HL-60 (cell line): ENCODE measurements at regions not wholly inside any gene's neighbourhood (a gene's known extent, or its start where the extent isn't known, plus 50 kb on each side); places are given as distances from the start of the nearest gene placed in this dataset.

Experiments used
- DNase-seq, 2 experiments: peaks; one replicate each; pipeline ENCODE4 v3.0.0-alpha.2; 2010 to 2020; ENCODE audit warnings: low read depth in 1 of 2, low spot score in 1 of 2
- H3K27ac ChIP-seq: fragments of 250-450 bp; sonication (Bioruptor Pico); replicated peaks from 2 replicates; pipeline ENCODE4 v1.5.1; 2020; ENCODE audit warnings: mild to moderate bottlenecking, moderate library complexity
- H3K27me3 ChIP-seq: fragments of 250-450 bp; sonication (Bioruptor Pico); 2 replicates; pipeline ENCODE4 v1.5.1; 2021; ENCODE audit warnings: mild to moderate bottlenecking, moderate library complexity; ENCODE audit not compliant: insufficient read depth, poor library complexity, severe bottlenecking
- H3K4me3 ChIP-seq: replicated peaks from 2 replicates; pipeline ENCODE4 v1.5.1; 2011; ENCODE audit warnings: mild to moderate bottlenecking, control low read depth, low read length; ENCODE audit not compliant: insufficient read depth
- GABPA ChIP-seq: IDR thresholded peaks from 2 replicates; pipeline ENCODE4 v1.6.1; 2012; ENCODE audit warnings: low read depth
- POLR2AphosphoS5 ChIP-seq: IDR thresholded peaks from 2 replicates; pipeline ENCODE4 v1.6.1; 2012; ENCODE audit warnings: low read depth
- SPI1 ChIP-seq: IDR thresholded peaks from 2 replicates; pipeline ENCODE4 v1.6.1; 2012; ENCODE audit warnings: low read depth, mild to moderate bottlenecking, borderline replicate concordance
- TF ChIP-seq, protein P1 (sequence below): IDR thresholded peaks from one replicate; pipeline ENCODE4 v1.5.1; 2011; ENCODE audit warnings: low read length, control low read depth, inconsistent platforms; ENCODE audit not compliant: insufficient read depth
- TF ChIP-seq, protein P2 (sequence below): IDR thresholded peaks from 2 replicates; pipeline ENCODE4 v1.6.1; 2012; ENCODE audit warnings: low read depth; ENCODE audit not compliant: insufficient replicate concordance

DNA sequence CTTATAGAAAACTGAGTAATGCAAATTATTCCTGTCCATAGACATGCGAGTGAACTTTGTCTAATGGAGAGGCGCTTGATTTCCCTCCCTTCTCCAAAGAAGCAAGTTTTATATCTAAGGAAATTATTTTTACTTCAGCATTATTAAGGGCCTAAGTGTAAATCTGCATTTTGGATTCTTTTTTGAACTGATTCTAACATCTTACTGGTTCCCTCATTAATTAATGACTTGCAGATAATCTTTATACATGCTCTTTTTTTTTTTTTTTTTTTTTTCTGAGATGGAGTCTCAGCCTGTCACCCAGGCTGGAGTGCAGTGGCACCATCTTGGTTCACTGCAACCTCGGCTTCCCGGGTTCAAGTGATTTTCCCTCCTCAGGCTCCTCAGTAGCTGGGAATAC, 209.5 kb downstream of the TLE4 start:
- TF ChIP-seq SPI1: no peak
- TF ChIP-seq GABPA: no peak
- Histone ChIP-seq H3K27ac (no peak overlapping the region), H3K27me3 (no peaks in the 10 kb centered on the region), H3K4me3 (no peak overlapping the region)
- no peak for DNase-seq

DNA sequence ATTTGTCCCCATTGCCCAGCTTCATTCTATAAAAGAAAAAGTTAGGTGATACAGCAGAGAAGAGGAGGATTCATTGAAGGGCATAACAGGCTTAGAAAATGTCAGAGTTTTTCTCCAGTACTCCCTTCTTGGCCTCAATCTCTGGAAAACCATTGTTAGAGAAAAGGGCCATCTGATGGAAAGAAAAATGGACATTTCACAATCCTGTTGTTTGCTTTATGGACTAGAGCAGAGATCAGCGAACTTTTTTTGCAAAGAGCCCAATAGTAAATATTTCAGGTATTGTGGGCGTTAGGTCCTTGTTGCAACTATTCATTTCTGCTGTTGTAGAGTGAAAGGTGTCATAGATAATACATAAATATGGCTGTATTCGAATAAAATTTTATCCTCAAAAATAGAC, 208.8 kb downstream of the TLE4 start:
- Histone ChIP-seq H3K27ac (no peak overlapping the region), H3K4me3 (no peak overlapping the region), H3K27me3 (no peaks in the 10 kb centered on the region)
- no peak for DNase-seq
- TF ChIP-seq SPI1 (no peak), GABPA (no peak), POLR2AphosphoS5 (no peak)
- TF ChIP-seq, protein P1, sequence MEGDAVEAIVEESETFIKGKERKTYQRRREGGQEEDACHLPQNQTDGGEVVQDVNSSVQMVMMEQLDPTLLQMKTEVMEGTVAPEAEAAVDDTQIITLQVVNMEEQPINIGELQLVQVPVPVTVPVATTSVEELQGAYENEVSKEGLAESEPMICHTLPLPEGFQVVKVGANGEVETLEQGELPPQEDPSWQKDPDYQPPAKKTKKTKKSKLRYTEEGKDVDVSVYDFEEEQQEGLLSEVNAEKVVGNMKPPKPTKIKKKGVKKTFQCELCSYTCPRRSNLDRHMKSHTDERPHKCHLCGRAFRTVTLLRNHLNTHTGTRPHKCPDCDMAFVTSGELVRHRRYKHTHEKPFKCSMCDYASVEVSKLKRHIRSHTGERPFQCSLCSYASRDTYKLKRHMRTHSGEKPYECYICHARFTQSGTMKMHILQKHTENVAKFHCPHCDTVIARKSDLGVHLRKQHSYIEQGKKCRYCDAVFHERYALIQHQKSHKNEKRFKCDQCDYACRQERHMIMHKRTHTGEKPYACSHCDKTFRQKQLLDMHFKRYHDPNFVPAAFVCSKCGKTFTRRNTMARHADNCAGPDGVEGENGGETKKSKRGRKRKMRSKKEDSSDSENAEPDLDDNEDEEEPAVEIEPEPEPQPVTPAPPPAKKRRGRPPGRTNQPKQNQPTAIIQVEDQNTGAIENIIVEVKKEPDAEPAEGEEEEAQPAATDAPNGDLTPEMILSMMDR: no peak
- TF ChIP-seq, protein P2, sequence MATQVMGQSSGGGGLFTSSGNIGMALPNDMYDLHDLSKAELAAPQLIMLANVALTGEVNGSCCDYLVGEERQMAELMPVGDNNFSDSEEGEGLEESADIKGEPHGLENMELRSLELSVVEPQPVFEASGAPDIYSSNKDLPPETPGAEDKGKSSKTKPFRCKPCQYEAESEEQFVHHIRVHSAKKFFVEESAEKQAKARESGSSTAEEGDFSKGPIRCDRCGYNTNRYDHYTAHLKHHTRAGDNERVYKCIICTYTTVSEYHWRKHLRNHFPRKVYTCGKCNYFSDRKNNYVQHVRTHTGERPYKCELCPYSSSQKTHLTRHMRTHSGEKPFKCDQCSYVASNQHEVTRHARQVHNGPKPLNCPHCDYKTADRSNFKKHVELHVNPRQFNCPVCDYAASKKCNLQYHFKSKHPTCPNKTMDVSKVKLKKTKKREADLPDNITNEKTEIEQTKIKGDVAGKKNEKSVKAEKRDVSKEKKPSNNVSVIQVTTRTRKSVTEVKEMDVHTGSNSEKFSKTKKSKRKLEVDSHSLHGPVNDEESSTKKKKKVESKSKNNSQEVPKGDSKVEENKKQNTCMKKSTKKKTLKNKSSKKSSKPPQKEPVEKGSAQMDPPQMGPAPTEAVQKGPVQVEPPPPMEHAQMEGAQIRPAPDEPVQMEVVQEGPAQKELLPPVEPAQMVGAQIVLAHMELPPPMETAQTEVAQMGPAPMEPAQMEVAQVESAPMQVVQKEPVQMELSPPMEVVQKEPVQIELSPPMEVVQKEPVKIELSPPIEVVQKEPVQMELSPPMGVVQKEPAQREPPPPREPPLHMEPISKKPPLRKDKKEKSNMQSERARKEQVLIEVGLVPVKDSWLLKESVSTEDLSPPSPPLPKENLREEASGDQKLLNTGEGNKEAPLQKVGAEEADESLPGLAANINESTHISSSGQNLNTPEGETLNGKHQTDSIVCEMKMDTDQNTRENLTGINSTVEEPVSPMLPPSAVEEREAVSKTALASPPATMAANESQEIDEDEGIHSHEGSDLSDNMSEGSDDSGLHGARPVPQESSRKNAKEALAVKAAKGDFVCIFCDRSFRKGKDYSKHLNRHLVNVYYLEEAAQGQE: no peak

DNA sequence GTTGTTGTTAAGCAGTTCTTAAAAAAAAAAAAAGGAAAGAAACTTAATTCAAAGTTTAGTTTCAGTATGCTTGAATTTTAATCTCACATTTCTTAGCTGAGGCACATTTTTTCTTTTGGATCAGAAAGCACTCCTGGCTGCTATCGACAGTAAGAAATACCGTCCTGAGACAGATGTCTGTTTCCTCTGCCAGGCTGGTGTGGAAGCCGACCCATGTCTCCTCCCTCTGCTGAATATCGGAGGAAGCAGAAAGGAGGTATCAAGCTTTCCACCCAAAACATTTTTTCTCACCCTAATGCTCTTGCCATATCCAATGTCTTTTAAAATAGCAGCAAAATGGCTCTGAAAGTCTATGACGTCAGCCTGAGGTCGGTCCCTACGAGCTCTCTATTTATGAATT, 208.1 kb downstream of the TLE4 start:
- no peak for DNase-seq
- Histone ChIP-seq H3K27me3 (no peaks in the 10 kb centered on the region), H3K4me3 (no peak overlapping the region), H3K27ac (no peak overlapping the region)
- TF ChIP-seq SPI1: no peak
- no peak for TF ChIP-seq GABPA
- no peak for TF ChIP-seq POLR2AphosphoS5
- TF ChIP-seq, protein P1: no peak
- TF ChIP-seq, protein P2: no peak

DNA sequence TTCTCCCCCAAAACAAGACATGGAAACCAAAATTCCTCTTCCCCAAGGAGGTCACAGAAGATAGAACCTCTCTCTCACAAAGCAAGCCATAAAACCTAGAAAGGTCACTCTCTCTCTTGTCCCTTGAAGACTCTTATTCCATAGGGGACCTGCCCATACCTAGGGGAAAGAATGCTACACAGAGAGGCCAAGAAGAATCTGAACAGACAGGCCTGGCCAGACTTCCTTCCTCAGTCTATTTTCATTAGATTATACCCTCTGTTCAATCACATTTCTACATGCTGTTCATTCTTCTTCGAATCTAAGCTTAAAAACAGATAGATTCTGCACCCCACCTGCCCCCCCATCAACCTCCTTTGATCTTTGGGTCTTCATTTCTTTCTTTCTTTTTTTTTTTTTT, 206.8 kb downstream of the TLE4 start:
- no peak overlapping the region for H3K27ac ChIP-seq
- no peaks in the 10 kb centered on the region for H3K27me3 ChIP-seq
- TF ChIP-seq, protein P1: no peak
- no peak for TF ChIP-seq SPI1
- TF ChIP-seq POLR2AphosphoS5: no peak
- TF ChIP-seq GABPA: no peak
- TF ChIP-seq, protein P2: no peak
- no peak overlapping the region for H3K4me3 ChIP-seq
- no peak for DNase-seq
